HFF-Myc (cell line): ENCODE measurements at regions not wholly inside any gene's neighbourhood (a gene's known extent, or its start where the extent isn't known, plus 50 kb on each side); places are given as distances from the start of the nearest gene placed in this dataset.
"Not testable (repeated sequence)": the region's sequence is repeated elsewhere in the genome, so short reads cannot be mapped to it uniquely, and the experiment has no call there.

Source experiments
- DNase-seq: peaks from one replicate; pipeline ENCODE4 v3.0.0-alpha.2; 2011; ENCODE audit warnings: low read depth; ENCODE audit errors: extremely low read depth
- H3K4me3 ChIP-seq: replicated peaks from 2 replicates; pipeline ENCODE4 v1.5.1; 2011; ENCODE audit warnings: low read depth, mild to moderate bottlenecking, control low read depth, low read length
- TF ChIP-seq, protein P1 (sequence below): IDR thresholded peaks from 2 replicates; pipeline ENCODE4 v1.5.1; 2012; ENCODE audit warnings: mild to moderate bottlenecking, low read depth, low read length, control low read depth; ENCODE audit errors: missing control alignments

DNA sequence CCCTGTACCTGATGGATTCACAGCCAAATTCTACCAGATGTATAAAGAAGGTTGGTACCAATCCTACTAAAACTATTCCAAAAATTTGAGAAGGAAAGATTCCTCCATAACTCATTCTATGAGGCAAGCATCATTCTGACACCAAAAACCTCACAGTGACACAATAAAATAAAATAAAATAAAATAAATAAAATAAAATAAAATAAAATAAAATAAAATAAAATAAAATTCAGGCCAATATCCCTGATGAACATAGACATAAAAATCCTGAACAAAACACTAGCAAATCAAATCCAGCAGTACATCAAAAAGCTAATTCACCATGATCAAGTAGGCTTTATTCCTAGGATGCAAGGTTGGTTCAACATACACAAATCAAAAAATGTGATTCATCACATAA, 108.1 kb downstream of the PROX1 start:
- not testable (repeated sequence) for DNase-seq, H3K4me3 ChIP-seq

DNA sequence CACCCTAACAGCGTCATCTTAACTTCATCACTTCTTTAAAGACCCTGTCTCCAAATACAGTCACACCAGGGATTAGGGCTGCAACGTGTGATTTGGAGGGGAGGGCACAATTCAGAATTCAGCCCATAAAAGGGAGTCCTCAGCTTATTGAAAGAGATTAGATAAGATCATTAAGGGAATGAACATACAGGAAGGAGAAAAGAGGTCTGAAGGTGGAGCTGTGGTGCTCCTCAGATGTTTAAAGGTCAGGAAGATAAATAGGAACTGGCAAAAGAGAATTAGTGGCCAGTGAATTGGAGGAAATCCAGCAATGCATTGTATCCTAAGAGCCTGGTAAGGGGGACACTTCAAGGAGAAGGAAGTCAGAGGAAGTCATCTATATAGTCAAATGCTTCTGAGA, 113.5 kb downstream of the PROX1 start:
- no peak for DNase-seq
- TF ChIP-seq, protein P1, sequence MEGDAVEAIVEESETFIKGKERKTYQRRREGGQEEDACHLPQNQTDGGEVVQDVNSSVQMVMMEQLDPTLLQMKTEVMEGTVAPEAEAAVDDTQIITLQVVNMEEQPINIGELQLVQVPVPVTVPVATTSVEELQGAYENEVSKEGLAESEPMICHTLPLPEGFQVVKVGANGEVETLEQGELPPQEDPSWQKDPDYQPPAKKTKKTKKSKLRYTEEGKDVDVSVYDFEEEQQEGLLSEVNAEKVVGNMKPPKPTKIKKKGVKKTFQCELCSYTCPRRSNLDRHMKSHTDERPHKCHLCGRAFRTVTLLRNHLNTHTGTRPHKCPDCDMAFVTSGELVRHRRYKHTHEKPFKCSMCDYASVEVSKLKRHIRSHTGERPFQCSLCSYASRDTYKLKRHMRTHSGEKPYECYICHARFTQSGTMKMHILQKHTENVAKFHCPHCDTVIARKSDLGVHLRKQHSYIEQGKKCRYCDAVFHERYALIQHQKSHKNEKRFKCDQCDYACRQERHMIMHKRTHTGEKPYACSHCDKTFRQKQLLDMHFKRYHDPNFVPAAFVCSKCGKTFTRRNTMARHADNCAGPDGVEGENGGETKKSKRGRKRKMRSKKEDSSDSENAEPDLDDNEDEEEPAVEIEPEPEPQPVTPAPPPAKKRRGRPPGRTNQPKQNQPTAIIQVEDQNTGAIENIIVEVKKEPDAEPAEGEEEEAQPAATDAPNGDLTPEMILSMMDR, result no peak
- H3K4me3 ChIP-seq, result no peak overlapping the region

DNA sequence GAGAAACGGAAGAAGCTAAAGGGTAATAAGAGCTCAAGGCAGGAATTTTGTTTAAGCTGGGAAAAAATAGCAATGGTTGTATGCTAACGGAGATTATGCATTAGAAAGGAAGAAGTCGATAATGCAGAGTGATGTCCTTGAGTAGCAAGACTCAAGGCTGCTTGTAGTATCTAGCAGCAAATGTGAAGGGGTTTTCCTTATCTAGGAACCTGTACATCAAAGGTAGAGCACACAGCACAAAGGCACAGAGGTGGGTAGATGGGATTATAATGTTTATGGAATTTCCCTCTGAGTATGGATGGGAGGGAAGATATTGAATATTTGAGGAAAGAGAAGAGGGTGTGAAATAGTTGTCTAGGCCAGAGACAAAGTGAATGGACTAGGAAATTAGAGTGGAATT, 114.1 kb downstream of the PROX1 start:
- H3K4me3 ChIP-seq, result no peak overlapping the region
- TF ChIP-seq, protein P1, result no peak
- DNase-seq, result no peak

DNA sequence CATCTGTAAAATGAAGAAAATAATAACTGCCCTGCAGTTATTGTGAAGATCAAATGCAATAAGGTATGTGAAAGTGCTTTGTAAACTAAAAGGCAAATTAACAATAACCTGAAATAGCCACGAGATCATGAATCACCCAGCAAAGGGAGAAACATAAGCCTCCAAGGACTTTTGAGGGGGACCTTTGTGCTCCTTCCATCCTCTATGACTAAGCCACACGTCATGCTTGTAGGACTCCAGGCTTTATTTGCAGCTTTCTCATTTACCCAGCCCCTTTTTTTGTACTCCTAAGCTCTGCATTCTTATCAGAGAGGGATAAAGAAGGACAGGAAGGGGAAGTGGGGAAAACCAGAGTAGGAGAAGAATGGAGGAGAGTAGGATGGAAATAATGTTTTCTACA, 115.1 kb downstream of the PROX1 start:
- TF ChIP-seq, protein P1, result no peak
- peak; percentile 14 for DNase-seq
- no peak overlapping the region for H3K4me3 ChIP-seq

DNA sequence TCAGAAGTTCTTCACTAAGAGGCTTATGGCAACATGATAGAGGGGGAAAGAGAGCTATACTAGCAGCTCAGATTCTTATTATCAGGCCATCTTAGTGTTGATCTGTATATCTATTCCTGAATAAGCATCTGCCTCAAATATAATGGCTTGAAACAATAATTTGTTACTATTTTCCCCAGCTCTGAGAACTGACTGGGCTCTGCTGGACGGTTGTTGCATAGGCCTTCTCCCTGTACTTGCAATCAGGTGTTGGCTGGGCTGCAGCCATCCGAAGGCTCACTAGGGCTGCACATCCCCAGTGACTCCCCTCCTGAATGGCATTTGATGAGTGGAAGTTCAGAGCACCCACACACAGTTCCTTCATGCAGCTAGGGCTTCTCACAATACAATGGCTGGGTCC, 116.0 kb downstream of the PROX1 start:
- H3K4me3 ChIP-seq, result no peak overlapping the region
- DNase-seq, result no peak
- TF ChIP-seq, protein P1, result no peak

DNA sequence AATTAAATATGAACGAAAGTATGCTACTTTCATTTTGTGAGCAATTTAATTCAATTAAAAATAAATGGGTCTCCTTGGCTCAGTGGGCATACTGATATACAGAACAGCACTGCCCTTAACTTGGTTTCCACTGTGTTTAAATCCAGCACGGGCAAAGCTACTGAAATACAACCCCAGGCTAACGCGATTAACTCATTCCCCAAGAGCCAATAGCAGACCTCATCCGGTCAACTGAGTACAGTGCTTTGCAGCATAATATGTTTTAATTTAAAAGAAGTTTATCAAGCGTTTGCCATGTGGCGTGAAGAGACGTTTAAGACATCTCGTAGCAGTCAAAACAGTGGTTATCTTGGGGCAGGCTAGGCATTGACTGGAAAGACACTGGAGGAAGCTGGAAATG, 118.6 kb downstream of the PROX1 start:
- no peak for DNase-seq
- TF ChIP-seq, protein P1, result no peak

DNA sequence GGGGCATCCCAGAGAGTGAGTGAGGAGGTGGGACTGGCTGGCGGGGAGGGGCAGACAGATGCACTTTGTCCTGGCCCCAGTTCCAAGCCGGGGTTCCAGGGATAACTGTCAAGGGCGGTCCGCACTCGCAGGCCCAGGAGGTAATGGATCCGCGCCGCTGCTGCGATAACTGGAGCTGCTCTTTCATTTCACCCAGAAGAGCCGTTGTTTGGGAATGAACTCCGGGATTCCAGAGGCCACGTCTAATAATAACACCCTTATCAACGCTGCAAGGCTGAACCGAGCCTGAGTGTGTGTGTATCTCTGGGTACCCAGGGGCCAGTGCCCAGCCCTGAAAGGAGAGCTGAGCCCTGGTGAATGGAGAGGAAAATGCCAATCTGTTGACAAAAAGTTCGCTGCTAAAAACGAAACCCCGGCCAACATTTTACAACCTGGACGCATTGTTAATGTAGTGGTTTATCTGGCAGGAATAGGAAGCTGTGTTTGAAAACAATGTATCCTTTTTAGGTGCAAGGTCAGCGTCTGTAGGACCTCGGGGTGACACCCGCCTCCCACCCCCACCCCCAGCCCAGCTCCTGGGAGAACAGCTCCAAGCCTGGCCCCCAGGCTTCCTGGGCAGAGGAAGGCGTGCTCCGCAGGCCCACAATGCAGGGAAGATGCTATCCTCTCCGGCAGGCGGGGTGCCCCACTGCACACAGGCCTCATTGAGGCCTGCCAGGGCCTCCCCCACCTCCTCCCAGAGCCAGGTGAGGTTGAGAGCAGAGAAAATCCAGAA, 119.7 kb downstream of the PROX1 start:
- no peak overlapping the region for H3K4me3 ChIP-seq
- TF ChIP-seq, protein P1, result no peak
- no peak for DNase-seq

More for the DNA sequence above, 118.6 kb downstream of the PROX1 start:
- H3K4me3 ChIP-seq, result no peak overlapping the region
